HepG2 (cell line): ENCODE measurements at regions not wholly inside any gene's neighbourhood (a gene's known extent, or its start where the extent isn't known, plus 50 kb on each side); places are given as distances from the start of the nearest gene placed in this dataset.

Experiments used
- ATAC-seq: fragments of 200-7000 bp; cut with Tn5 transposase; 3 replicates; pipeline ENCODE4 v1.9.1; 2020; ENCODE audit warnings: mild to moderate bottlenecking, moderate library complexity
- BruUV-seq: library from RNA; stranded (reverse); fragments of 400-500 nt; replicated peaks from 2 replicates; lab custom pipeline; 2021; lab: Mats Ljungman, UMichigan
- CTCF ChIA-PET: fragments of 300-600 bp; formaldehyde crosslinking; extraction: SDS; loops from one replicate; lab custom pipeline; 2021; ENCODE audit warnings: low total read pairs, inconsistent platforms, low intra/inter-chr PET ratio; lab: Yijun Ruan, JAX
- POLR2A ChIA-PET: fragments of 350-600 bp; sonication (Branson Sonifier 250); formaldehyde crosslinking; loops from one replicate; lab custom pipeline; 2020; ENCODE audit warnings: antibody characterized with exemption, inconsistent platforms; lab: Yijun Ruan, JAX
- DNase-seq: peaks from one replicate; pipeline ENCODE4 v3.0.0-alpha.2; 2015; ENCODE audit warnings: low spot score
- FAIRE-seq: peaks from 3 replicates; lab custom pipeline; 2011; peaks lifted over from hg19 to GRCh38; lab: Jason Lieb, UNC
- H2AFZ ChIP-seq: one replicate; pipeline ENCODE4 v1.6.1; 2011; ENCODE audit warnings: low read length, inconsistent platforms
- H3K27ac ChIP-seq: fragments of 300-600 bp; 3 replicates; pipeline ENCODE4 v1.8.0; 2011; ENCODE audit warnings: mixed run types, mild to moderate bottlenecking, mixed read lengths, low read length, inconsistent platforms; ENCODE audit not compliant: insufficient read depth; ENCODE audit errors: extremely low read length
- H3K27me3 ChIP-seq, 2 experiments: fragments of 200-600 bp in 1 of 2; 2 replicates in 1 of 2; 3 replicates in 1 of 2; pipeline versions ENCODE4 v1.6.0 to v1.8.0; 2011; ENCODE audit warnings: low read length in 2 of 2, mild to moderate bottlenecking in 2 of 2, moderate library complexity in 2 of 2, inconsistent platforms in 1 of 2; ENCODE audit not compliant: insufficient read depth in 2 of 2, control insufficient read depth in 1 of 2
- H3K36me3 ChIP-seq, 2 experiments: fragments of 200-600 bp in 1 of 2; replicated peaks in 1 of 2; 2 replicates in 1 of 2; 3 replicates in 1 of 2; pipeline versions ENCODE4 v1.5.1 to v1.8.0; 2011; ENCODE audit warnings: low read length in 2 of 2, inconsistent platforms in 1 of 2; ENCODE audit not compliant: insufficient read depth in 2 of 2, control insufficient read depth in 1 of 2
- H3K4me1 ChIP-seq: 2 replicates; pipeline ENCODE4 v1.5.1; 2012; ENCODE audit warnings: low read length, inconsistent platforms; ENCODE audit not compliant: insufficient read depth
- H3K4me2 ChIP-seq: 2 replicates; pipeline ENCODE4 v1.6.0; 2011; ENCODE audit warnings: low read depth, low read length, inconsistent platforms
- H3K4me3 ChIP-seq, 3 experiments: fragments of 200-600 bp in 1 of 3; sonication (generic), shearing (Covaris generic) in 1 of 3; replicated peaks in 1 of 3; 2 replicates each; pipeline ENCODE4 v1.5.1; 2011 to 2016; ENCODE audit warnings: low read length in 3 of 3, inconsistent platforms in 2 of 3, low read depth in 2 of 3, mild to moderate bottlenecking in 2 of 3, control low read depth in 1 of 3, mixed read lengths in 1 of 3; ENCODE audit not compliant: insufficient read depth in 1 of 3
- H3K79me2 ChIP-seq: one replicate; pipeline ENCODE4 v1.6.1; 2011; ENCODE audit warnings: low read length, inconsistent platforms; ENCODE audit not compliant: insufficient read depth
- H3K9ac ChIP-seq: 2 replicates; pipeline ENCODE4 v1.6.0; 2011; ENCODE audit warnings: mild to moderate bottlenecking, low read depth, low read length, inconsistent platforms; ENCODE audit not compliant: insufficient read depth
- H3K9me3 ChIP-seq: 2 replicates; pipeline ENCODE4 v1.5.1; 2012; ENCODE audit warnings: mild to moderate bottlenecking, low read length
- H4K20me1 ChIP-seq: 2 replicates; pipeline ENCODE4 v1.6.0; 2011; ENCODE audit warnings: inconsistent platforms, mild to moderate bottlenecking, low read length, moderate library complexity; ENCODE audit not compliant: insufficient read depth
- FOXJ3 ChIP-seq: sonication (generic); formaldehyde crosslinking; IDR thresholded peaks from 2 replicates; pipeline ENCODE4 v1.4.0; 2020; ENCODE audit warnings: missing genetic modification reagents, mild to moderate bottlenecking, borderline replicate concordance
- FOXO4 ChIP-seq: sonication (generic); formaldehyde crosslinking; conservative IDR thresholded peaks from 2 replicates; pipeline ENCODE4 v1.8.1; 2023; ENCODE audit warnings: missing genetic modification reagents
- HCFC1 ChIP-seq: fragments of 150-350 bp; IDR thresholded peaks from 2 replicates; pipeline ENCODE4 v1.6.1; 2014; ENCODE audit warnings: low read depth, low read length
- HNF1A ChIP-seq, 2 experiments: sonication (generic) in 1 of 2; formaldehyde crosslinking in 1 of 2; IDR thresholded peaks; 2 replicates each; pipeline versions ENCODE4 v1.4.0 to v1.6.1; 2016 to 2020; ENCODE audit warnings: borderline replicate concordance in 1 of 2, low read depth in 1 of 2, mild to moderate bottlenecking in 1 of 2, missing genetic modification reagents in 1 of 2
- NKX3-1 ChIP-seq: sonication (generic); formaldehyde crosslinking; IDR thresholded peaks from 2 replicates; pipeline ENCODE4 v1.5.0; 2020; ENCODE audit warnings: missing genetic modification reagents
- ZIK1 ChIP-seq: sonication (generic); formaldehyde crosslinking; IDR thresholded peaks from 2 replicates; pipeline ENCODE4 v1.5.0; 2020; ENCODE audit warnings: mild to moderate bottlenecking, low read depth, missing genetic modification reagents, borderline replicate concordance
- ZNF12 ChIP-seq: sonication (generic); formaldehyde crosslinking; IDR thresholded peaks from 2 replicates; pipeline ENCODE4 v1.5.0; 2020; ENCODE audit warnings: missing genetic modification reagents
- ZNF121 ChIP-seq: sonication (generic); formaldehyde crosslinking; IDR thresholded peaks from 2 replicates; pipeline ENCODE4 v1.5.0; 2020; ENCODE audit warnings: mild to moderate bottlenecking, missing genetic modification reagents
- ZNF33B ChIP-seq: sonication (generic); formaldehyde crosslinking; IDR thresholded peaks from 2 replicates; pipeline ENCODE4 v1.5.1; 2020; ENCODE audit warnings: mild to moderate bottlenecking, missing genetic modification reagents
- WGBS: methylation state at CpG from one replicate; pipeline ENCODE4 v1.1.6; 2017; ENCODE audit warnings: low lambda C conversion rate; 5-methylcytosine and 5-hydroxymethylcytosine counted together
- in situ Hi-C: cut with HindIII; loops from 2 replicates; pipeline ENCODE4 v1.10.0; 2017; ENCODE audit warnings: low pct_unique_long_range_greater_than_20kb; ENCODE audit not compliant: extremely low pct_ligation_motif_present
- intact Hi-C: fragments of 100-400 bp; cut with micrococcal nuclease; formaldehyde crosslinking; loops from one replicate; pipeline ENCODE4 v1.10.0; 2022; ENCODE audit not compliant: unreplicated experiment

- 2% methylated on average over 3 of the region's 3 CpGs for WGBS
These were observed 434.3 kb upstream of the AKR1E2 start for GRCh38 chr10:4391683-4392082.

More at GRCh38 chr10:4391683-4392082, 434.3 kb upstream of the AKR1E2 start:
- Histone ChIP-seq H3K27ac (no peak overlapping the region), H4K20me1 (no peaks in the 10 kb centered on the region), H3K4me2 (no peak overlapping the region), H2AFZ (no peak overlapping the region), H3K4me3 (no peak overlapping the region), H3K27me3 (peaks cover 0 to 6% of the 10 kb centered on the region in 2 experiments; a peak in 2 of 5 replicates), H3K36me3 (no peaks in the 10 kb centered on the region), H3K9me3 (no peaks in the 10 kb centered on the region), H3K79me2 (no peaks in the 10 kb centered on the region), H3K9ac (no peak overlapping the region), H3K4me1 (no peaks in the 10 kb centered on the region)
- no TSS peak for BruUV-seq
- TF ChIP-seq ZNF121 (CRISPR knock-in tag) (no peak), HNF1A (IDR thresholded peaks at IDR 0.05; ENCODE audit: low read depth) (no peak), HNF1A (CRISPR knock-in tag; IDR thresholded peaks at IDR 0.05; ENCODE audit: borderline replicate concordance) (no peak), ZIK1 (no peak), ZNF12 (CRISPR knock-in tag) (no peak), FOXO4 (CRISPR knock-in tag) (no peak), NKX3-1 (no peak), HCFC1 (no peak), ZNF33B (CRISPR knock-in tag) (no peak), FOXJ3 (CRISPR knock-in tag) (no peak)
- CTCF ChIA-PET = no interaction called here
- in situ Hi-C loops (no loop called here), intact Hi-C loops (no loop called here)
- POLR2A ChIA-PET = no interaction called here
- ATAC-seq (no peak), FAIRE-seq (no peak), DNase-seq (no peak)
